A549 (cell line): ENCODE measurements at regions not wholly inside any gene's neighbourhood (a gene's known extent, or its start where the extent isn't known, plus 50 kb on each side); places are given as distances from the start of the nearest gene placed in this dataset.

Experiments
- ATAC-seq, 2 experiments: fragments of 200-7000 bp in 1 of 2; fragments of >200 bp in 1 of 2; cut with Nextera tagmentation in 1 of 2; cut with Tn5 transposase in 1 of 2; 3 replicates each; pipeline versions ENCODE4 v1.8.0 to v1.9.1; 2018 to 2020; ENCODE audit warnings: mild to moderate bottlenecking in 1 of 2, moderate library complexity in 1 of 2
- CTCF ChIA-PET: fragments of 300-600 bp; sonication (Branson Sonifier 250); formaldehyde crosslinking; extraction: SDS; loops from one replicate; lab custom pipeline; 2021; ENCODE audit warnings: antibody characterized with exemption, inconsistent platforms; lab: Yijun Ruan, JAX
- POLR2A ChIA-PET: fragments of 350-600 bp; formaldehyde crosslinking; extraction: SDS; loops from one replicate; lab custom pipeline; 2021; ENCODE audit warnings: antibody characterized with exemption, inconsistent platforms; lab: Yijun Ruan, JAX
- DNase-seq, 2 experiments: peaks; one replicate each; pipeline versions ENCODE4 v3.0.0 to v3.0.0-alpha.2; 2011 to 2016; ENCODE audit warnings: low read depth in 1 of 2, low spot score in 1 of 2
- FAIRE-seq: peaks from 2 replicates; lab custom pipeline; 2011; peaks lifted over from hg19 to GRCh38; lab: Jason Lieb, UNC
- H3K27ac ChIP-seq, 2 experiments: fragments of >200 bp; sonication (Bioruptor Twin); formaldehyde crosslinking; 3 replicates each; pipeline ENCODE4 v1.5.1; 2016 to 2017
- H3K4me1 ChIP-seq: fragments of >200 bp; sonication (Bioruptor Twin); formaldehyde crosslinking; 3 replicates; pipeline ENCODE4 v1.6.1; 2016
- H3K4me2 ChIP-seq: fragments of >200 bp; sonication (Bioruptor Twin); formaldehyde crosslinking; 3 replicates; pipeline ENCODE4 v1.6.1; 2016
- H3K4me3 ChIP-seq: fragments of >200 bp; sonication (Bioruptor Twin); formaldehyde crosslinking; 3 replicates; pipeline ENCODE4 v1.5.1; 2016
- H3K9me3 ChIP-seq: fragments of >200 bp; sonication (Bioruptor Twin); formaldehyde crosslinking; 3 replicates; pipeline ENCODE4 v1.6.1; 2016
- CHD4 ChIP-seq: fragments of 200-600 bp; sonication (generic); IDR thresholded peaks from 2 replicates; pipeline ENCODE4 v1.6.1; 2016; ENCODE audit warnings: antibody characterized with exemption, mild to moderate bottlenecking, borderline replicate concordance
- CTCF ChIP-seq: fragments of >200 bp; sonication (Bioruptor Twin); formaldehyde crosslinking; IDR thresholded peaks from 3 replicates; pipeline ENCODE4 v1.5.1; 2016
- EHF ChIP-seq: fragments of 250-450 bp; sonication (Bioruptor Pico); IDR thresholded peaks from 2 replicates; pipeline ENCODE4 v1.5.0; 2020; ENCODE audit warnings: mild to moderate bottlenecking
- EHMT2 ChIP-seq: fragments of 200-600 bp; sonication (generic); IDR thresholded peaks from 2 replicates; pipeline ENCODE4 v1.6.1; 2016; ENCODE audit warnings: antibody characterized with exemption, low read depth, mild to moderate bottlenecking, moderate library complexity
- EP300 ChIP-seq, 2 experiments: fragments of >200 bp; sonication (Bioruptor Twin); formaldehyde crosslinking; IDR thresholded peaks; 2 replicates in 1 of 2; 3 replicates in 1 of 2; pipeline ENCODE4 v1.6.1; 2016 to 2017
- ESRRA ChIP-seq: fragments of 150-350 bp; IDR thresholded peaks from 2 replicates; pipeline ENCODE4 v1.6.1; 2014; ENCODE audit warnings: mild to moderate bottlenecking, low read length, borderline replicate concordance
- HOXA7 ChIP-seq: fragments of 250-450 bp; sonication (Bioruptor Pico); IDR thresholded peaks from 2 replicates; pipeline ENCODE4 v1.5.0; 2020; ENCODE audit warnings: mild to moderate bottlenecking, moderate library complexity
- JUN ChIP-seq, 2 experiments: fragments of >200 bp; sonication (Bioruptor Twin); formaldehyde crosslinking; IDR thresholded peaks; 2 replicates in 1 of 2; 3 replicates in 1 of 2; pipeline ENCODE4 v1.6.1; 2016 to 2017
- JUNB ChIP-seq: fragments of >200 bp; sonication (Bioruptor Twin); formaldehyde crosslinking; IDR thresholded peaks from 2 replicates; pipeline ENCODE4 v1.6.1; 2016
- KDM5A ChIP-seq: fragments of 200-600 bp; sonication (generic); IDR thresholded peaks from 2 replicates; pipeline ENCODE4 v1.6.1; 2016; ENCODE audit warnings: antibody characterized with exemption, mild to moderate bottlenecking
- MYC ChIP-seq: IDR thresholded peaks from 2 replicates; pipeline ENCODE4 v1.6.1; 2012; ENCODE audit warnings: mild to moderate bottlenecking, inconsistent platforms, low read length, improper control_type of control experiment, borderline replicate concordance
- NFE2L2 ChIP-seq: fragments of 150-350 bp; conservative IDR thresholded peaks from 2 replicates; pipeline ENCODE4 v1.6.1; 2014; ENCODE audit warnings: low read length
- NPAS2 ChIP-seq: fragments of 250-450 bp; sonication (Bioruptor Pico); IDR thresholded peaks from 2 replicates; pipeline ENCODE4 v1.8.0; 2022; ENCODE audit warnings: mild to moderate bottlenecking, moderate library complexity, borderline replicate concordance
- TFCP2L1 ChIP-seq: fragments of 250-450 bp; sonication (Bioruptor Pico); IDR thresholded peaks from 2 replicates; pipeline ENCODE4 v1.5.0; 2021; ENCODE audit warnings: mild to moderate bottlenecking
- ZC3H11A ChIP-seq: fragments of 450-650 bp; IDR thresholded peaks from 2 replicates; pipeline ENCODE4 v1.6.1; 2014; ENCODE audit warnings: antibody characterized with exemption, mild to moderate bottlenecking
- ZSCAN20 ChIP-seq: fragments of 250-450 bp; sonication (Bioruptor Pico); IDR thresholded peaks from 2 replicates; pipeline ENCODE4 v1.8.0; 2022; ENCODE audit warnings: mild to moderate bottlenecking, moderate library complexity
- WGBS: methylation state at CpG from one replicate; pipeline ENCODE4 v1.1.6; 2017; ENCODE audit errors: missing lambda C conversion rate; 5-methylcytosine and 5-hydroxymethylcytosine counted together
- TF ChIP-seq, protein P1 (sequence below): fragments of 250-450 bp; sonication (Bioruptor Pico); IDR thresholded peaks from 2 replicates; pipeline ENCODE4 v1.5.0; 2021; ENCODE audit warnings: mild to moderate bottlenecking, moderate library complexity, borderline replicate concordance
- TF ChIP-seq, protein P2 (sequence below): fragments of 450-650 bp; IDR thresholded peaks from 2 replicates; pipeline ENCODE4 v1.6.1; 2014; ENCODE audit warnings: antibody characterized with exemption
- TF ChIP-seq, protein P3 (sequence below): fragments of 200-600 bp; sonication (generic); IDR thresholded peaks from 2 replicates; pipeline ENCODE4 v1.6.1; 2016; ENCODE audit warnings: antibody characterized with exemption, mild to moderate bottlenecking, moderate library complexity

DNA sequence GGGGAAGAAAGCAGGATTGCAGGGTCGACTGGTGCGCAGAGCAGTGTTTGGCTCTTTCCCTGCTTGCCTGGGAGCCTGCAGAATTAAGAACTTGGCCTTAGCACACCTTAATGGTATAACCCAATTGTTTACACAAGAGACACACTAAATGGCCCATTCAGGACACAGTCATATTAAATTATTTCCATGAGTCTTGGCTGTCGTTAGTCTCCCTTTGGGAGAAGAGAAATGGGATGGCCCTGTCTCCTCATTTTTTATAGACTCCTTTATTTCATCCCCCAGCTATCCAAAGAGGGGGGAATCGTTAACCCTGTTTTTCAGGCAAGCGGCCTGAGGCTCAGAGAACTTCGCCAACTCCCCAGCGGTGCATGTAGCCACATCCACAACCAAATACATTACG is 282.5 kb downstream of the SUCLA2 start:
- TF ChIP-seq NFE2L2 (no peak), EHMT2 (no peak), MYC (no peak), ZSCAN20 (CRISPR knock-in tag) (no peak), EP300 (IDR thresholded peaks at IDR 0.05) (no peak), EHF (CRISPR knock-in tag) (no peak), NPAS2 (no peak), JUN (IDR thresholded peaks at IDR 0.05) (no peak), TFCP2L1 (CRISPR knock-in tag) (no peak)
- TF ChIP-seq, protein P1, sequence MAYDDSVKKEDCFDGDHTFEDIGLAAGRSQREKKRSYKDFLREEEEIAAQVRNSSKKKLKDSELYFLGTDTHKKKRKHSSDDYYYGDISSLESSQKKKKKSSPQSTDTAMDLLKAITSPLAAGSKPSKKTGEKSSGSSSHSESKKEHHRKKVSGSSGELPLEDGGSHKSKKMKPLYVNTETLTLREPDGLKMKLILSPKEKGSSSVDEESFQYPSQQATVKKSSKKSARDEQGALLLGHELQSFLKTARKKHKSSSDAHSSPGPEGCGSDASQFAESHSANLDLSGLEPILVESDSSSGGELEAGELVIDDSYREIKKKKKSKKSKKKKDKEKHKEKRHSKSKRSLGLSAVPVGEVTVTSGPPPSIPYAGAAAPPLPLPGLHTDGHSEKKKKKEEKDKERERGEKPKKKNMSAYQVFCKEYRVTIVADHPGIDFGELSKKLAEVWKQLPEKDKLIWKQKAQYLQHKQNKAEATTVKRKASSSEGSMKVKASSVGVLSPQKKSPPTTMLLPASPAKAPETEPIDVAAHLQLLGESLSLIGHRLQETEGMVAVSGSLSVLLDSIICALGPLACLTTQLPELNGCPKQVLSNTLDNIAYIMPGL (CRISPR knock-in tag) = no peak
- TF ChIP-seq, protein P2, sequence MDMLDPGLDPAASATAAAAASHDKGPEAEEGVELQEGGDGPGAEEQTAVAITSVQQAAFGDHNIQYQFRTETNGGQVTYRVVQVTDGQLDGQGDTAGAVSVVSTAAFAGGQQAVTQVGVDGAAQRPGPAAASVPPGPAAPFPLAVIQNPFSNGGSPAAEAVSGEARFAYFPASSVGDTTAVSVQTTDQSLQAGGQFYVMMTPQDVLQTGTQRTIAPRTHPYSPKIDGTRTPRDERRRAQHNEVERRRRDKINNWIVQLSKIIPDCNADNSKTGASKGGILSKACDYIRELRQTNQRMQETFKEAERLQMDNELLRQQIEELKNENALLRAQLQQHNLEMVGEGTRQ = no peak
- Histone ChIP-seq H3K4me1 (no peaks in the 10 kb centered on the region), H3K9me3 (no peaks in the 10 kb centered on the region), H3K4me2 (no peak overlapping the region), H3K4me3 (no peak overlapping the region), H3K27ac (no peak overlapping the region)
- no peak for ATAC-seq
- FAIRE-seq = no peak
- ChIA-PET CTCF (no interaction called here), POLR2A (no interaction called here)
- no peak for DNase-seq
- under 1% methylated on average over 8 of the region's 8 CpGs for WGBS

DNA sequence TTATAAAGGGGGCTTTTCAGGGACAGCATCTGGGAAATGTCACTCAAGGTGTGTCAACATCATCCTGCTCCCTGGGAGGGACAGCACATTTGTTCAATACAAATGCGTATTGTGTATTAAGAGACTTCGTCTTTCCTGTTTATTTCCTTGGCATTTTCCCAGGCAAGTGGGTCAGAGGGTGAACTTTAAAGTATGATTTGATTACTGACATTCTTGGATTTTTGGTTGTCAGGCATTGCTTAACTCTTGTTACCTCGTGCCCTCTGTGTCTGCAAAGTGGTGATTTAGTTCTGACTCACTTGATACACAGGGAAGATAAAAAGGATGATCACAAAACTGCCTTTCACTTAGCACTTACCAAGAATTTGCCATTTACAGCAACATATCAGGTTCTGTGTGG is 292.7 kb downstream of the SUCLA2 start:
- Histone ChIP-seq H3K4me2 (no peak overlapping the region), H3K27ac (no peak overlapping the region), H3K9me3 (no peaks in the 10 kb centered on the region), H3K4me3 (no peak overlapping the region), H3K4me1 (no peaks in the 10 kb centered on the region)
- ChIA-PET POLR2A (no interaction called here), CTCF (no interaction called here)
- peak in 1 of 2 experiments; percentile 47; a peak in 2 of 6 replicates for ATAC-seq
- no peak for FAIRE-seq
- peak in 1 of 2 experiments; percentile 3 for DNase-seq
- 27% methylated on average over 3 of the region's 3 CpGs for WGBS
- TF ChIP-seq ESRRA (no peak), JUNB (0 out of 2 replicates have a peak, but pooled peaks have one; percentile 19)

- Histone ChIP-seq H3K4me1 (no peaks in the 10 kb centered on the region), H3K27ac (no peak overlapping the region), H3K4me3 (no peak overlapping the region), H3K9me3 (no peaks in the 10 kb centered on the region), H3K4me2 (no peak overlapping the region)
- ChIA-PET POLR2A (no interaction called here), CTCF (interaction anchor here (0.6 kb wide), 1 partner anchor 45 kb away, joined by 3 read pairs; no protein-coding TSS in a partner anchor)
- FAIRE-seq = no peak
- no peak for ATAC-seq
- TF ChIP-seq CHD4 (no peak), HOXA7 (CRISPR knock-in tag) (no peak), ESRRA (no peak), CTCF (no peak), ZC3H11A (no peak), KDM5A (no peak)
- TF ChIP-seq, protein P2 = no peak
- TF ChIP-seq, protein P3, sequence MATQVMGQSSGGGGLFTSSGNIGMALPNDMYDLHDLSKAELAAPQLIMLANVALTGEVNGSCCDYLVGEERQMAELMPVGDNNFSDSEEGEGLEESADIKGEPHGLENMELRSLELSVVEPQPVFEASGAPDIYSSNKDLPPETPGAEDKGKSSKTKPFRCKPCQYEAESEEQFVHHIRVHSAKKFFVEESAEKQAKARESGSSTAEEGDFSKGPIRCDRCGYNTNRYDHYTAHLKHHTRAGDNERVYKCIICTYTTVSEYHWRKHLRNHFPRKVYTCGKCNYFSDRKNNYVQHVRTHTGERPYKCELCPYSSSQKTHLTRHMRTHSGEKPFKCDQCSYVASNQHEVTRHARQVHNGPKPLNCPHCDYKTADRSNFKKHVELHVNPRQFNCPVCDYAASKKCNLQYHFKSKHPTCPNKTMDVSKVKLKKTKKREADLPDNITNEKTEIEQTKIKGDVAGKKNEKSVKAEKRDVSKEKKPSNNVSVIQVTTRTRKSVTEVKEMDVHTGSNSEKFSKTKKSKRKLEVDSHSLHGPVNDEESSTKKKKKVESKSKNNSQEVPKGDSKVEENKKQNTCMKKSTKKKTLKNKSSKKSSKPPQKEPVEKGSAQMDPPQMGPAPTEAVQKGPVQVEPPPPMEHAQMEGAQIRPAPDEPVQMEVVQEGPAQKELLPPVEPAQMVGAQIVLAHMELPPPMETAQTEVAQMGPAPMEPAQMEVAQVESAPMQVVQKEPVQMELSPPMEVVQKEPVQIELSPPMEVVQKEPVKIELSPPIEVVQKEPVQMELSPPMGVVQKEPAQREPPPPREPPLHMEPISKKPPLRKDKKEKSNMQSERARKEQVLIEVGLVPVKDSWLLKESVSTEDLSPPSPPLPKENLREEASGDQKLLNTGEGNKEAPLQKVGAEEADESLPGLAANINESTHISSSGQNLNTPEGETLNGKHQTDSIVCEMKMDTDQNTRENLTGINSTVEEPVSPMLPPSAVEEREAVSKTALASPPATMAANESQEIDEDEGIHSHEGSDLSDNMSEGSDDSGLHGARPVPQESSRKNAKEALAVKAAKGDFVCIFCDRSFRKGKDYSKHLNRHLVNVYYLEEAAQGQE = no peak
- 44% methylated on average over 3 of the region's 3 CpGs for WGBS
- no peak for DNase-seq
Measured at GRCh38 chr13:47707414-47707813, 293.7 kb downstream of the SUCLA2 start.
